GM12891 (cell line): ENCODE measurements at regions not wholly inside any gene's neighbourhood (a gene's known extent, or its start where the extent isn't known, plus 50 kb on each side); places are given as distances from the start of the nearest gene placed in this dataset.

Source experiments
- PAX5 ChIP-seq: IDR thresholded peaks from 2 replicates; pipeline ENCODE4 v1.6.1; 2011; ENCODE audit warnings: low read length, moderate library complexity, mild to moderate bottlenecking; ENCODE audit not compliant: insufficient read depth, severe bottlenecking
- POLR2A ChIP-seq: IDR thresholded peaks from 2 replicates; pipeline ENCODE4 v1.6.1; 2011; ENCODE audit warnings: low read depth, low read length, control low read depth
- POLR2AphosphoS5 ChIP-seq: IDR thresholded peaks from 2 replicates; pipeline ENCODE4 v1.6.1; 2011; ENCODE audit warnings: low read depth, low read length, control low read depth
- SPI1 ChIP-seq: IDR thresholded peaks from 2 replicates; pipeline ENCODE4 v1.6.1; 2011; ENCODE audit warnings: low read depth, low read length, control low read depth
- TAF1 ChIP-seq: IDR thresholded peaks from 2 replicates; pipeline ENCODE4 v1.6.1; 2011; ENCODE audit warnings: low read depth, low read length, control low read depth

GRCh38 chr4:77465271-77465670 is 140.3 kb upstream of the CXCL13 start:
- TF ChIP-seq POLR2AphosphoS5, result no peak
- no peak for TF ChIP-seq TAF1
- TF ChIP-seq POLR2A, result no peak
- TF ChIP-seq SPI1, result no peak
- TF ChIP-seq PAX5, result no peak
